ENCODE measurements at regions not wholly inside any gene's neighbourhood (a gene's known extent, or its start where the extent isn't known, plus 50 kb on each side); places are given as distances from the start of the nearest gene placed in this dataset.

GRCh38 chr18:29608982-29609381 lies 1432.1 kb upstream of the CDH2 start:
- no peak for TF ChIP-seq EZH2 (IDR thresholded peaks at IDR 0.05; ENCODE audit: borderline replicate concordance, insufficient read depth, low read depth, low read length, poor library complexity, severe bottlenecking)
- TF ChIP-seq CTCF (IDR thresholded peaks at IDR 0.05): no peak

Data from B cell (primary cell).